MV-4-11 (cell line): ENCODE measurements at regions not wholly inside any gene's neighbourhood (a gene's known extent, or its start where the extent isn't known, plus 50 kb on each side); places are given as distances from the start of the nearest gene placed in this dataset.

Source experiments
- DNase-seq: peaks from one replicate; lab custom pipeline; 2025; lab: John Stamatoyannopoulos, UW

- DNase-seq: no peak
Observed at GRCh38 chr7:3195160-3195559, 105.9 kb upstream of the SDK1 start.

- no peak for DNase-seq
Observed at GRCh38 chr7:3196629-3197400, 104.2 kb upstream of the SDK1 start.

GRCh38 chr7:3197567-3198213 is 103.4 kb upstream of the SDK1 start:
- DNase-seq: peak; percentile 7

- peak; percentile 68 for DNase-seq
Observed at GRCh38 chr7:3198316-3198715, 102.7 kb upstream of the SDK1 start.

GRCh38 chr7:3200504-3200903 is 100.5 kb upstream of the SDK1 start:
- peak; percentile 24 for DNase-seq

- peak; percentile 3 for DNase-seq
Observed at GRCh38 chr7:3201306-3201705, 99.7 kb upstream of the SDK1 start.

GRCh38 chr7:3201937-3202710 is 98.9 kb upstream of the SDK1 start:
- peak; percentile 55 for DNase-seq

- no peak for DNase-seq
Observed at GRCh38 chr7:3204526-3204925, 96.5 kb upstream of the SDK1 start.

GRCh38 chr7:3206101-3206500 is 95.0 kb upstream of the SDK1 start:
- no peak for DNase-seq

- no peak for DNase-seq
Observed at GRCh38 chr7:3206771-3207191, 94.3 kb upstream of the SDK1 start.

- DNase-seq: no peak
Observed at GRCh38 chr7:3207387-3207902, 93.6 kb upstream of the SDK1 start.

- no peak for DNase-seq
Observed at GRCh38 chr7:3210531-3210930, 90.5 kb upstream of the SDK1 start.

- DNase-seq: no peak
Observed at GRCh38 chr7:3214090-3214413, 87.0 kb upstream of the SDK1 start.

- no peak for DNase-seq
Observed at GRCh38 chr7:3215624-3216585, 85.1 kb upstream of the SDK1 start.

GRCh38 chr7:3217166-3217565 is 83.9 kb upstream of the SDK1 start:
- DNase-seq: no peak

GRCh38 chr7:3218411-3219225 is 82.4 kb upstream of the SDK1 start:
- DNase-seq: peak; percentile 61

- no peak for DNase-seq
Observed at GRCh38 chr7:3229904-3230470, 71.1 kb upstream of the SDK1 start.

GRCh38 chr7:3230908-3231307 is 70.1 kb upstream of the SDK1 start:
- no peak for DNase-seq

GRCh38 chr7:3232228-3232627 is 68.8 kb upstream of the SDK1 start:
- DNase-seq: no peak

- DNase-seq: no peak
Observed at GRCh38 chr7:3233301-3233700, 67.8 kb upstream of the SDK1 start.
